SK-N-MC (cell line): ENCODE measurements at regions not wholly inside any gene's neighbourhood (a gene's known extent, or its start where the extent isn't known, plus 50 kb on each side); places are given as distances from the start of the nearest gene placed in this dataset.

Source experiments
- EZH2 ChIP-seq: fragments of 200-600 bp; sonication (generic); IDR thresholded peaks from one replicate; pipeline ENCODE4 v1.6.1; 2017; ENCODE audit warnings: antibody characterized with exemption
- FOXP2 ChIP-seq: optimal IDR thresholded peaks from 2 replicates; pipeline ENCODE3; 2011; ENCODE audit warnings: mild to moderate bottlenecking, moderate library complexity; ENCODE audit not compliant: insufficient read depth; ENCODE audit errors: extremely low read length, control extremely low read depth
- POLR2AphosphoS5 ChIP-seq: IDR thresholded peaks from 2 replicates; pipeline ENCODE4 v1.6.1; 2012; ENCODE audit warnings: mild to moderate bottlenecking, low read depth, low read length, borderline replicate concordance

GRCh38 chr12:73106896-73107295 lies 834.7 kb downstream of the TRHDE start:
- no peak for TF ChIP-seq FOXP2
- no peak for TF ChIP-seq EZH2
- TF ChIP-seq POLR2AphosphoS5: no peak
